Panc1 (cell line): ENCODE measurements at regions not wholly inside any gene's neighbourhood (a gene's known extent, or its start where the extent isn't known, plus 50 kb on each side); places are given as distances from the start of the nearest gene placed in this dataset.

Source experiments
- POLR2AphosphoS5 ChIP-seq: IDR thresholded peaks from 2 replicates; pipeline ENCODE4 v1.6.1; 2012; ENCODE audit warnings: mild to moderate bottlenecking, low read depth, low read length, moderate library complexity
- TCF7L2 ChIP-seq: IDR thresholded peaks from 2 replicates; pipeline ENCODE4 v1.6.1; 2011; ENCODE audit warnings: mild to moderate bottlenecking, low read depth, low read length, inconsistent platforms
- TF ChIP-seq, protein P1 (sequence below): fragments of 450-650 bp; IDR thresholded peaks from 2 replicates; pipeline ENCODE4 v1.5.1; 2017; ENCODE audit warnings: mild to moderate bottlenecking

DNA sequence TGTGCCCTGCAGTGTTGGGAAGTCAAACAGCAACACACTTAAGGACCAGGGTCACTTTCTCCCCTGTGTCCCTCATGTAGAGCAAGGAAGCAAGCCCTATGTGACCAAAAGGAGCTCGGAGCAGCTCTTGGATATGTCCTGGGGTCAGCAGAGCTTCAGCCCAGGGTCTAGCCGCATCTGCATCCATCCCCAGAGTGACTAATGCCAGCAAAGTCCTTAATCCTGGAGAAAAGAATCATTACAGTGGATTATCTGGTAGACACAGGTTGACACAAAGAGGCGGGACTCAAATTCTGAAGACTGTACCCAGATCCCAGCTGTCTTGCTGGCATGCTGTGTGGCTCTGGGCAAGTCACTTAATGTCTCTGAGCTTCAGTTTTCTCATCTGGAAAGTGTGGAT lies 239.1 kb upstream of the PWP1 start:
- no peak for TF ChIP-seq POLR2AphosphoS5
- TF ChIP-seq, protein P1, sequence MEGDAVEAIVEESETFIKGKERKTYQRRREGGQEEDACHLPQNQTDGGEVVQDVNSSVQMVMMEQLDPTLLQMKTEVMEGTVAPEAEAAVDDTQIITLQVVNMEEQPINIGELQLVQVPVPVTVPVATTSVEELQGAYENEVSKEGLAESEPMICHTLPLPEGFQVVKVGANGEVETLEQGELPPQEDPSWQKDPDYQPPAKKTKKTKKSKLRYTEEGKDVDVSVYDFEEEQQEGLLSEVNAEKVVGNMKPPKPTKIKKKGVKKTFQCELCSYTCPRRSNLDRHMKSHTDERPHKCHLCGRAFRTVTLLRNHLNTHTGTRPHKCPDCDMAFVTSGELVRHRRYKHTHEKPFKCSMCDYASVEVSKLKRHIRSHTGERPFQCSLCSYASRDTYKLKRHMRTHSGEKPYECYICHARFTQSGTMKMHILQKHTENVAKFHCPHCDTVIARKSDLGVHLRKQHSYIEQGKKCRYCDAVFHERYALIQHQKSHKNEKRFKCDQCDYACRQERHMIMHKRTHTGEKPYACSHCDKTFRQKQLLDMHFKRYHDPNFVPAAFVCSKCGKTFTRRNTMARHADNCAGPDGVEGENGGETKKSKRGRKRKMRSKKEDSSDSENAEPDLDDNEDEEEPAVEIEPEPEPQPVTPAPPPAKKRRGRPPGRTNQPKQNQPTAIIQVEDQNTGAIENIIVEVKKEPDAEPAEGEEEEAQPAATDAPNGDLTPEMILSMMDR: no peak
- TF ChIP-seq TCF7L2: no peak
